SK-N-SH (cell line): ENCODE measurements at regions not wholly inside any gene's neighbourhood (a gene's known extent, or its start where the extent isn't known, plus 50 kb on each side); places are given as distances from the start of the nearest gene placed in this dataset.
"Not testable (repeated sequence)": the region's sequence is repeated elsewhere in the genome, so short reads cannot be mapped to it uniquely, and the experiment has no call there.

Experiments used
- CTCF ChIA-PET: fragments of 300-600, 350-600 bp; formaldehyde crosslinking; extraction: SDS; loops from one replicate; lab custom pipeline; 2021; lab: Yijun Ruan, JAX
- POLR2A ChIA-PET: fragments of 350-600 bp; sonication (Branson Sonifier 250); formaldehyde crosslinking; extraction: SDS; loops from one replicate; lab custom pipeline; 2020; ENCODE audit warnings: antibody characterized with exemption, inconsistent platforms; lab: Yijun Ruan, JAX
- DNase-seq: peaks from one replicate; pipeline ENCODE4 v3.0.0; 2012
- H2AFZ ChIP-seq: fragments of 200-600 bp; sonication (generic); 2 replicates; pipeline ENCODE4 v1.8.1; 2016; ENCODE audit warnings: antibody characterized with exemption, mild to moderate bottlenecking, low read depth
- H3F3A ChIP-seq: fragments of 200-600 bp; sonication (generic); replicated peaks from 2 replicates; pipeline ENCODE3; 2016; ENCODE audit warnings: antibody characterized with exemption, mild to moderate bottlenecking; ENCODE audit not compliant: insufficient read depth
- H3K27ac ChIP-seq, 2 experiments: fragments of 200-500 bp in 1 of 2; fragments of 200-600 bp in 1 of 2; sonication (Bioruptor generic) in 1 of 2; sonication (generic), shearing (Covaris generic) in 1 of 2; 2 replicates each; pipeline versions ENCODE4 v1.5.1 to v1.6.1; 2014 to 2016; ENCODE audit warnings: low read depth in 2 of 2, inconsistent platforms in 1 of 2, low read length in 1 of 2, mild to moderate bottlenecking in 1 of 2, mixed read lengths in 1 of 2
- H3K27me3 ChIP-seq: fragments of 200-600 bp; sonication (generic), shearing (Covaris generic); 2 replicates; pipeline ENCODE4 v1.6.1; 2016; ENCODE audit warnings: mixed run types; ENCODE audit not compliant: insufficient read depth
- H3K36me3 ChIP-seq, 2 experiments: fragments of 200-500 bp in 1 of 2; fragments of 200-600 bp in 1 of 2; sonication (Bioruptor generic) in 1 of 2; sonication (generic) in 1 of 2; replicated peaks in 1 of 2; 2 replicates each; pipeline versions ENCODE3 to v1.5.1; 2014 to 2016; ENCODE audit warnings: low read length in 1 of 2, mild to moderate bottlenecking in 1 of 2; ENCODE audit not compliant: insufficient read depth in 2 of 2, control insufficient read depth in 1 of 2
- H3K4me1 ChIP-seq, 2 experiments: fragments of 200-500 bp in 1 of 2; fragments of 200-600 bp in 1 of 2; sonication (Bioruptor generic) in 1 of 2; sonication (generic), shearing (Covaris generic) in 1 of 2; 2 replicates each; pipeline versions ENCODE4 v1.5.1 to v1.6.1; 2014 to 2016; ENCODE audit warnings: low read depth in 1 of 2, low read length in 1 of 2, mixed run types in 1 of 2; ENCODE audit not compliant: insufficient read depth in 2 of 2, control insufficient read depth in 1 of 2
- H3K4me2 ChIP-seq: fragments of 200-600 bp; sonication (generic), shearing (Covaris generic); 2 replicates; pipeline ENCODE4 v1.6.1; 2017; ENCODE audit warnings: mixed run types
- H3K4me3 ChIP-seq, 2 experiments: fragments of 200-500 bp in 1 of 2; fragments of 200-600 bp in 1 of 2; sonication (Bioruptor generic) in 1 of 2; sonication (generic), shearing (Covaris generic) in 1 of 2; 2 replicates each; pipeline versions ENCODE4 v1.5.1 to v1.8.1; 2014 to 2016; ENCODE audit warnings: low read depth in 2 of 2, inconsistent platforms in 1 of 2, low read length in 1 of 2, mild to moderate bottlenecking in 1 of 2, mixed read lengths in 1 of 2, moderate library complexity in 1 of 2
- H3K79me2 ChIP-seq: fragments of 200-600 bp; sonication (generic); 2 replicates; pipeline ENCODE4 v1.8.1; 2017; ENCODE audit warnings: mild to moderate bottlenecking; ENCODE audit not compliant: insufficient read depth
- H3K9ac ChIP-seq: fragments of 200-600 bp; sonication (generic); 2 replicates; pipeline ENCODE4 v1.6.1; 2017; ENCODE audit warnings: mixed run types
- H3K9me2 ChIP-seq: fragments of 200-600 bp; sonication (generic); 2 replicates; pipeline ENCODE4 v1.6.1; 2017; ENCODE audit warnings: mixed run types
- H3K9me3 ChIP-seq: fragments of 200-600 bp; sonication (generic); 2 replicates; pipeline ENCODE4 v1.6.1; 2017; ENCODE audit warnings: mixed run types, mild to moderate bottlenecking, moderate library complexity
- H4K20me1 ChIP-seq: fragments of 200-600 bp; sonication (generic); 2 replicates; pipeline ENCODE4 v1.6.1; 2017; ENCODE audit warnings: mild to moderate bottlenecking, mixed run types; ENCODE audit not compliant: insufficient read depth
- JUND ChIP-seq: IDR thresholded peaks from 2 replicates; pipeline ENCODE4 v1.4.0; 2012
- WGBS: methylation state at CpG from one replicate; pipeline ENCODE4 v1.1.6; 2017; ENCODE audit warnings: low lambda C conversion rate; 5-methylcytosine and 5-hydroxymethylcytosine counted together
- TF ChIP-seq, protein P1 (sequence below): fragments of 200-600 bp; sonication (generic); IDR thresholded peaks from 2 replicates; pipeline ENCODE4 v1.6.1; 2017; ENCODE audit warnings: antibody characterized with exemption, mild to moderate bottlenecking, moderate library complexity

DNA sequence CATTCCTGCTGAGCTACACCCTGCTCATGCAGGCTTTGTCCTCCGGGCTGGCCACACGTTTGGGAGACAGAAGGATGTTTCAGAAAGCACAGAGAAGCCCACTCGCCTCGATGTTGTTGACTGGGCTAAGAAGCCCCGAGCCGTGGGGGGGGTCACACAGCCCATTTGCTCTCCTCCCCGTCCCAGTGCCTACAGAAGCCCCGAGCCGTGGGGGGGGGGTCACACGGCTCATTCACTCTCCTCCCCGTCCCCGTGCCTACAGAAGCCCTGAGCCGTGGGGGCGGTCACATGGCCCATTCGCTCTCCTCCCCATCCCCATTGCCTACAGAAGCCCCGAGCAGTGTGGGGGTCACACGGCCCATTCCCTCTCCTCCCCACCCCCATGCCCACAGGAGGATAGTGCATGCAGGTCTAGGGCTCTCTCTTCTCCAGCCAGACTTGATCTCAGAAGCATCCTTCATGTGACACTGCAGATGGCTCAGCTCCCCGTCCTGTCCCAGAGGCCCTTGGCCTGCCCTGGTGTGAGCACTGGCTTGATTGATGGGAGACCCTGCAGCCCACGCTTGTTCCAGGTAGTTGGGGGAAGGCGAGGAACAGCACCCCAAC, 72.9 kb downstream of the NPIPB11 start:
- WGBS = 86% methylated on average over 17 of the region's 20 CpGs
- H3K4me1 ChIP-seq, H3K36me3 ChIP-seq, DNase-seq, H3K4me2 ChIP-seq, H3K4me3 ChIP-seq, H3K27ac ChIP-seq, H3K79me2 ChIP-seq, H3K9me2 ChIP-seq, CTCF ChIA-PET, H3K9me3 ChIP-seq, H4K20me1 ChIP-seq, H3K9ac ChIP-seq, H3F3A ChIP-seq, H3K27me3 ChIP-seq, H2AFZ ChIP-seq, POLR2A ChIA-PET: not testable (repeated sequence)

DNA sequence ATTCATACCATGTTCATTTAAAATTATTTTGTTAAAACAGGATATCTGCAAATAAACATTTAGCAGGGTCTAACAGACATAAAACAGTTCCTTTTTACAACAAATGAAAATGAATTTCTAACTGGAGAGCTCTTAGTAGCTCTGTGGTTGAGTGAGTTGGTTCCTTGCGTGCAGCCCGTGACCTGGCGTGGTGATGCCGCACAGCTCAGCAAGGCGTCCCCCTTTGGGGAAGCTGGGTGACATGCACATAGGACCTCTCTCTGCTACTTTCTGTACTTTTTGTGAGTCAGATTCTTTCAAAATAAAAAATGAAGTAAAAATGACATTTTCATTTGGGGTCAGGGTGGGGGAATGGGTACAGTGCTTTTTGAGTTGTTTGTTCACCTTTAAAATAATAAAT, 75.9 kb downstream of the NPIPB11 start:
- H3K27ac ChIP-seq, H2AFZ ChIP-seq, H3F3A ChIP-seq, H3K4me2 ChIP-seq, H3K9ac ChIP-seq, H3K27me3 ChIP-seq, H3K36me3 ChIP-seq, H3K9me3 ChIP-seq, H4K20me1 ChIP-seq, H3K9me2 ChIP-seq, CTCF ChIA-PET, H3K4me3 ChIP-seq, DNase-seq, H3K79me2 ChIP-seq, POLR2A ChIA-PET, H3K4me1 ChIP-seq: not testable (repeated sequence)
- WGBS = 86% methylated on average over 2 of the region's 5 CpGs

DNA sequence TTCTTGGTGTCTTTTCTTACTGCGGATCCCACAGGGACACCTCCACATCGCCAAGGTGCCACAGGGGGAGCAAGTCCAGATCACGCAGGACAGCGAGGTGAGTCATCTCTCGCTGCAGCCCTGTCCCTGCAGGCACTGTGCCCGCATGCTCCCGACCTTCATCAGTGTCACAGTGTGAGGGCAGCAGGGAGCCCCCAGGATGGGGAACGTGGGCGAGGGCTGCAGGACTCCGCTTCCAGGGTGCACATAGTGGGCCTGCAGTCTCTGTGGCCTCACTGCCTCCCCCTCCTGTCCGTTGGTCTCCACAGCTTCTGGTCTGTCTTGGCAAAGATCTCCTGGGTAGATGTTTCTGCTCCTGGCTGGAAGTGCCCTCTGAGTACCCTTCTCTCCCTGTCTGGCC, 78.0 kb downstream of the NPIPB11 start:
- WGBS = 59% methylated on average over 5 of the region's 11 CpGs
- DNase-seq, POLR2A ChIA-PET, H3K9ac ChIP-seq, H3K27me3 ChIP-seq, H3K4me1 ChIP-seq, H3F3A ChIP-seq, H3K36me3 ChIP-seq, H3K9me2 ChIP-seq, CTCF ChIA-PET, H2AFZ ChIP-seq, H4K20me1 ChIP-seq, H3K4me3 ChIP-seq, H3K9me3 ChIP-seq, H3K79me2 ChIP-seq: not testable (repeated sequence)
- Histone ChIP-seq H3K4me2 (peak overlapping the region; percentile 38), H3K27ac (peak overlapping the region in 1 of 2 experiments; percentile 49; a peak in 2 of 4 replicates)
- TF ChIP-seq, protein P1, sequence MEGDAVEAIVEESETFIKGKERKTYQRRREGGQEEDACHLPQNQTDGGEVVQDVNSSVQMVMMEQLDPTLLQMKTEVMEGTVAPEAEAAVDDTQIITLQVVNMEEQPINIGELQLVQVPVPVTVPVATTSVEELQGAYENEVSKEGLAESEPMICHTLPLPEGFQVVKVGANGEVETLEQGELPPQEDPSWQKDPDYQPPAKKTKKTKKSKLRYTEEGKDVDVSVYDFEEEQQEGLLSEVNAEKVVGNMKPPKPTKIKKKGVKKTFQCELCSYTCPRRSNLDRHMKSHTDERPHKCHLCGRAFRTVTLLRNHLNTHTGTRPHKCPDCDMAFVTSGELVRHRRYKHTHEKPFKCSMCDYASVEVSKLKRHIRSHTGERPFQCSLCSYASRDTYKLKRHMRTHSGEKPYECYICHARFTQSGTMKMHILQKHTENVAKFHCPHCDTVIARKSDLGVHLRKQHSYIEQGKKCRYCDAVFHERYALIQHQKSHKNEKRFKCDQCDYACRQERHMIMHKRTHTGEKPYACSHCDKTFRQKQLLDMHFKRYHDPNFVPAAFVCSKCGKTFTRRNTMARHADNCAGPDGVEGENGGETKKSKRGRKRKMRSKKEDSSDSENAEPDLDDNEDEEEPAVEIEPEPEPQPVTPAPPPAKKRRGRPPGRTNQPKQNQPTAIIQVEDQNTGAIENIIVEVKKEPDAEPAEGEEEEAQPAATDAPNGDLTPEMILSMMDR = peak; percentile 24
- TF ChIP-seq JUND = 0 out of 2 replicates have a peak, but pooled peaks have one; percentile 1
